Sigmoid colon (tissue), 4 donors: ENCODE measurements at regions not wholly inside any gene's neighbourhood (a gene's known extent, or its start where the extent isn't known, plus 50 kb on each side); places are given as distances from the start of the nearest gene placed in this dataset.

Experiments
- POLR2A ChIP-seq, 2 donors: fragments of 450-650 bp; IDR thresholded peaks; one replicate each; pipeline ENCODE4 v1.6.1; 2016; ENCODE audit warnings: antibody characterized with exemption in 2 of 2, mild to moderate bottlenecking in 2 of 2, moderate library complexity in 2 of 2
- POLR2AphosphoS5 ChIP-seq, 4 donors: sonication (generic); formaldehyde crosslinking; IDR thresholded peaks; one replicate each; pipeline ENCODE4 v1.6.1; 2017; ENCODE audit warnings: antibody characterized with exemption in 4 of 4
- TF ChIP-seq, protein P1 (sequence below), 4 experiments: fragments of 450-650 bp in 3 of 4; fragments of 200-600 bp in 1 of 4; IDR thresholded peaks; one replicate each; pipeline ENCODE4 v1.5.1; 2016 to 2019; ENCODE audit warnings: antibody characterized with exemption in 4 of 4, mild to moderate bottlenecking in 3 of 4, moderate library complexity in 2 of 4

DNA sequence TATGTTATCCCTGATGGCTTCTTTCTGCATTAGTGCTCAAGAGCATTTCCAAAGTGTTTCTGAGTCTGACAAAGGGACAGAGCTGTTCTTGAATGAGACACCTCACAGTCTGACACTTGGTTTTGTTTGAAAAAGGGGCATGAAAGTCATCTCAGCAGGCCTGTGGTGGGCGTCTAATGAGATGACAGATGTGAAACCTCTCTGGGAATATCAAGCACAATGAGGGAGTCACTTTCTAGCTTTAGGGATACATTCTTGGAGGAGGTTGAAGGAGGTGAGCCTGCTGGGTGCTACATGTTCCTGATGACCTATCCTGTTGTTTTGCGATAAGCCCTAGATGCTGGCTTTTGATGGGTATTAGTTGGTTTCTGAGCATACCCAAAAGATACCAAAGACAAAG, 290.5 kb downstream of the NUAK1 start:
- TF ChIP-seq, protein P1, sequence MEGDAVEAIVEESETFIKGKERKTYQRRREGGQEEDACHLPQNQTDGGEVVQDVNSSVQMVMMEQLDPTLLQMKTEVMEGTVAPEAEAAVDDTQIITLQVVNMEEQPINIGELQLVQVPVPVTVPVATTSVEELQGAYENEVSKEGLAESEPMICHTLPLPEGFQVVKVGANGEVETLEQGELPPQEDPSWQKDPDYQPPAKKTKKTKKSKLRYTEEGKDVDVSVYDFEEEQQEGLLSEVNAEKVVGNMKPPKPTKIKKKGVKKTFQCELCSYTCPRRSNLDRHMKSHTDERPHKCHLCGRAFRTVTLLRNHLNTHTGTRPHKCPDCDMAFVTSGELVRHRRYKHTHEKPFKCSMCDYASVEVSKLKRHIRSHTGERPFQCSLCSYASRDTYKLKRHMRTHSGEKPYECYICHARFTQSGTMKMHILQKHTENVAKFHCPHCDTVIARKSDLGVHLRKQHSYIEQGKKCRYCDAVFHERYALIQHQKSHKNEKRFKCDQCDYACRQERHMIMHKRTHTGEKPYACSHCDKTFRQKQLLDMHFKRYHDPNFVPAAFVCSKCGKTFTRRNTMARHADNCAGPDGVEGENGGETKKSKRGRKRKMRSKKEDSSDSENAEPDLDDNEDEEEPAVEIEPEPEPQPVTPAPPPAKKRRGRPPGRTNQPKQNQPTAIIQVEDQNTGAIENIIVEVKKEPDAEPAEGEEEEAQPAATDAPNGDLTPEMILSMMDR (IDR thresholded peaks at IDR 0.05), result no peak
- TF ChIP-seq POLR2A (IDR thresholded peaks at IDR 0.05), result no peak
- TF ChIP-seq POLR2AphosphoS5 (IDR thresholded peaks at IDR 0.05), result no peak
